TTC549 (cell line): ENCODE measurements at regions not wholly inside any gene's neighbourhood (a gene's known extent, or its start where the extent isn't known, plus 50 kb on each side); places are given as distances from the start of the nearest gene placed in this dataset.
"Not testable (repeated sequence)": the region's sequence is repeated elsewhere in the genome, so short reads cannot be mapped to it uniquely, and the experiment has no call there.

Source experiments
- FAIRE-seq: peaks from 2 replicates; lab custom pipeline; 2012; peaks lifted over from hg19 to GRCh38; lab: Jason Lieb, UNC

DNA sequence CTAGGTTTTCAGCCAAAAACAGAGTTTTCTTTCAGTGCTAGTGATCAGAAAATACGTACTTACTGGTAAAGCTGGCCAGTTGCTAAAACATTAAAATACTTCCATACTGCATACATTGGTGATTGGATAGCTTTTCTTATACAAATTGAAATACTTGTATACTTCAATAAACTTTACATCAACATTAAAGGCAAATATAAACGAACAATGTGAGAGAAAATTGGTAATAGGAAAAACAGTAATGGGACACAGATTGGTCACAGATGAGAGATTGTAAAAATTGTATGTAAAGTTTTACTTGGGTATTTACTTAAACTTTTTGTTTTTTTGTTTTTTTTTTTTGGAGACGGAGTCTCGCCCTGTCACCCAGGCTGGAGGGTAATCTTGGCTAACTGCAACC is 391.7 kb downstream of the TFEC start:
- FAIRE-seq = no peak

DNA sequence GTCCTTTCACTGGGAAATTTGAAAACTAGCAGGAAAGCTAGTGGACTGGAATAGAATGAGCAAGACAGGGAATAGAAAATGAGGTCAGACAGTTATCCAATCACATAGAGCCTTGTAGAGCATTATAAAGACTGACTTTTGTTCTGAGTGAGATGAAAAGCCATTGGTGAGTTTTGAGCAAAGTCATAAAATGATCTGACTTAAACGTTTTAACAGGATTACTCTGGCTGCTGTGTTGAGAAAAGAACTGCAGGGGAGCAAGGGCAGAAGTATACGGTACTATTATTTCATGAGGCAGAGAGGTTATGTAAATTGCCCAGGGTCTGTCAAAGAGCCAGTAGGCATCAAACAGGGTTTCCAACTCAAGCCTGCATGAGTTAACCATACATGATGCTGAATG is 393.4 kb downstream of the TFEC start:
- FAIRE-seq = no peak

DNA sequence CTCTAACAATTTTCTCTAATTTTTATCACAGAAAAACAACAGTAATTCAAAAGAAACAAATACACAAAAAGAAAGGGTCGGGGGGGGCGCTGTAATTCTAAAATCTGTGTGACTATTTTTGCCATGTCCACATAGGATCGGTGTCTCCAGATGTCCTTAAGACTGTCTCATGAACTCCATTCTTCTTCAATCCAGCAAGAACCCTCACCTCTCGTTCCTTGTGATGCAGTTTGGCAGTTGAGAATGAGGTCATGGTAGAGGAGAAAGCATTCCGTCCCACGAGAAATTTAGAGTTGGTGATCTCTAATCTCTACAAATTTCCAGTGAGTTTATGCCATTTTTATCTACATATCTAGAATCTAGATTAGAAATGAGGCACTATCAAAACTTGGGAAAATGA is 394.7 kb downstream of the TFEC start:
- no peak for FAIRE-seq

DNA sequence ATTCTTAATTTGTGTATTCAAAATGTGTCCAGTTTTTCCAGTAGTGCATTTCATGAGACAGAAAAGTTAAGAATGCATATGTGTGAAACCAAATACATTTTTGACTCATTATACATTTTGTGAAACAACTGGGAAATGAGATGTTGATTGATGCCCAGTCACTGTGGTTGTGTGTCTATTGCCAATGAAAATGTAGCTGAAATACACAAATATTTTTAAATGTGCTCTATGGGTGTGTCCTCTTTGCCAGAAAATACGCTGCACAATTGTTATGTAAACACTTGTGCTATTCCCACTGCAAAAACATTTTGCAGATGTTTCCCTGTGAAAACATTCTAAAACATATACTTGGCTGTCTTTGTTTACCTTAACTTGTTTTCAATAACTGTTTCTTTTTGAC is 395.2 kb downstream of the TFEC start:
- no peak for FAIRE-seq

DNA sequence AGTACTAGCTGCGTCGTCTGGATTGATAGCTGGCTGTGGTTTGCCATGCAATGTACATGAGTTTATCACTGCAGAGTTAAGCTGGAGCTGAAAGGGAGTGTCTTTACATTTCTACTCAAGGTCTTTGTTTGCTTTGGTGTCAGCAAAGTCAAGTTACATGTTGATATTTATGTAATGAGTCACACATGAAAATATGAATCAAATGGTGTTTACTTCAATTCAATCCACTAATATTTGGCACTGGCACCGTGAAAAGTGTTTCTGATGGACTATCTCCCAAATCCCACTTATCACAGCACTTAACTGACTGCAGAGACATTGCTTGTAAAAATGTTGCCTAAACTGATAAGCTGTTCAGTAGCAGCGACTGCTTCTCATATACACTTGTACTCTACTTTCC is 395.9 kb downstream of the TFEC start:
- FAIRE-seq = no peak

DNA sequence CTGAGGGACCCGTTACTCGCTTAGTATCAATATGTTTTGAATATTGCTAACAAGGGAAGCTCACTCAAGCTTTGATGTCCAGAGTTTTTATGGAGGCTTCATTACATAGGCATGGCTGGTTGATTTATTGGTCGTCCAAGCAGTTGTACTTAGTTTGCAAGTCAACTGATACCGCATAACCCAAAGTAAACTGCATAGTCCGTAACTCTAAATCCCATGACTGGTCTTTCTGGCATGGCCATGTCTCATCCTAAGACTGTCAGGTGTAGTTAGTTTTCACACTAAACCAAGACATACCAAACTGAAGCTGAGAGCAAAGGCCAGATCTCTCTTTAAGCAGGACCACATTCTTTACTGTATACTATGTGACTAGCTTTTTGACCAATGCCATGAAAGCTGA is 397.9 kb downstream of the TFEC start:
- FAIRE-seq = no peak

DNA sequence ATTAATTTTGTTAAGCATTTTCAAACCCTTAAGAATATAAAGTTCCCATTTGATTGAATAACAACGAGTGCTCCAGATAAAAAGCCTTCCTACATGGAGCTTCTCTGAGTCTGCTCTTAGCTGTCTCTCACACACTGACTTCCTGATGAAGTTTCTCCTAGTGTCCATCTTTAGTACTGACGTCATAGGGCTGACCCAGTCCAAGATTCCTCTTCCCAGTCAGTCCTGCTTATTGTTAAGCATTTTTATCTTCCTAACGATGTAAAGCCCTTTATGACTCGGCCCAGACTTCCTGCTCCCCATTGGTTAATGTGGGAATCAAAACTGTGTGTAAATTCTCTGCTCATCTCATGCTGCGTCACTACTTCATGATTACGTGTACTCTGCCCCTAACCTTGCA is 398.8 kb downstream of the TFEC start:
- FAIRE-seq = no peak

DNA sequence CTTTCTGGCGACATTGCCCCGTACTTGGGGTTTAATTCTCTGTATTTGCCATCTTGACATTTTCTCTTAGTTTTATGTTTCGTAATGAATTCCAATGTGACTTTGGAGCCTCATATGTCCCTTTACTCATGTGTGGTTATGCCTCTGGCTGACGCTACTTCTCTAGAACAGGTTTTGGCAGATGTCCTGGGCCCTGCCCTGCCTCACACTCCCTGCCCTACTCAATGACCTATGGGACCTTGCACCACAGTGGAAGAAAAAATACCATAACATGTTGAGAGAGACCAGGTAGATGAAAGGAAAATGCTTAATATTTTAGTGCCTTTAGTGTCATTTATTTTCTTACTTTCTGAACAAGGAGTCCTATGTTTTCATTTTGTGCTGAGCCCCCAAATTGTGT is 400.5 kb downstream of the TFEC start:
- FAIRE-seq = no peak

DNA sequence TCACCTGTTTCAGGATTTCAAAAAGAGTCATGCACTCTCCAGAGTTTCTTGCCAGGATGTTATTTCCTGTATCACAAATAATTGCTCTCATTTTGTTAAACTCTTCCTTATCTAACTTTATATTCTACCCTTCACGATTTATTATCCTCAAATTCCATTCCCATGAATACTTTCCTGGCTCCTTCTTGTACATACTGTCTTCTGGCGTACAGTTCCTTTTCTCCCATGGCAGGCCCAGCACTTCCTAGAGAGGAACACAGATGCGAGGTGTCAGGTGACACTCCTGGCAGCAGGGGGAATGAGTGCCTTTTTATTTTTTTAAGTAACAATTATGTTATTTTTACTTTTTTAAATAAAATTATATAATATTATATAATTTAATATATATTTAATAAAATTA is 411.9 kb downstream of the TFEC start:
- FAIRE-seq = no peak

DNA sequence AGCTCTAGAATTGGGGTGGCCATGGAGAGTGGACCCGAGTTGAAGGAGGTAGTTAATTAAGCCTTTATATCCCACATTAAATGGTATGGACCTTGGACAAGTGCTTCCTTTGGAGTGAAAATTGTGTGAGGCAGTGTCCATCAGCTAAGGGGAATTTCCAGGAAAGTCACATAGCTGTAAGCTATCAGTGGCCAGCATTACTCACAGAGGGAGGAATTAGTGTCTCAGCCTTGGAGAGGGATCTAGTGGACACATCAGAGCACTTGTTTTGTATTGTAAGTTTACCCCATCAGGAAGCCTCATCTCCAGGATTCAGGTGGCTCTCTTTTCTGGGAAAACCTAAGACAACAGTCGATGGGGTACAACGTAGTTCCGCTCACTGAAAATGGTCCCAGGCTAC is 416.7 kb downstream of the TFEC start:
- no peak for FAIRE-seq

DNA sequence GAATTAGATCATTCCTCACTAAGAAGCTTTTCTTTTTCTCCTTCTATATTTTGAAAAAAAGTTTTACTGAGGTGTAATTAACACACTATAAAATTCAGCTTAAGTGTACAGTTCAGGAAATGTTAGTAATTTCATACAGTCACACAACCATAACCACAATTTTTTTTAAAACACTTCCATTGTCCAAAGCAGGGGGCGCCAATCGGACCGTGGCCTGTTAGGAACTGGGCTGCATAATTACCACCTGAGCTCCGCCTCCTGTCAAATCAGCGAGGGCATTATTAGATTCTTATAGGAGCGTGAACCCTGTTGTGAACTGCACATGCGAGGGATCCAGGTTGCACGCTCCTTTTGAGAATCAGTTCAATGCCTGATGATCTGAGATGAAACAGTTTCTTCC is 427.1 kb downstream of the TFEC start:
- no peak for FAIRE-seq

DNA sequence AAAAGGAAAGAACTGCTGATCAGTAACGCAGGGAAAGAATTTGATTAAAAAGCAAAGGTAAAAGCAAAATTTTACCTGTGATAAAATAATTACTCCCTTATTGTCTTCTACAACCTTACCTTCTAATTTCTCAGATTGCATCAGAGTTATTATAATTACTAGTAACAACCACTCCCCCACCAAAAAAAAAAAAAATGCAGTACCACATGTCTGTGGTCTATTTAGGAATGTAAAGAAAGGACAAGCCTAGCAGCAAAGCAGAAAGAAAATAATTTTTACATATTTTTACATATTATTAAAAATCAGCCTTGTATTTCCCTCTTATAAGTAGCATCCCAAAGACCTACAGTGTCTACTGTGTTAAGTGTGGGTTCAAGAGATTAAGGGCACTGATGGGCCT is 430.4 kb downstream of the TFEC start:
- no peak for FAIRE-seq

DNA sequence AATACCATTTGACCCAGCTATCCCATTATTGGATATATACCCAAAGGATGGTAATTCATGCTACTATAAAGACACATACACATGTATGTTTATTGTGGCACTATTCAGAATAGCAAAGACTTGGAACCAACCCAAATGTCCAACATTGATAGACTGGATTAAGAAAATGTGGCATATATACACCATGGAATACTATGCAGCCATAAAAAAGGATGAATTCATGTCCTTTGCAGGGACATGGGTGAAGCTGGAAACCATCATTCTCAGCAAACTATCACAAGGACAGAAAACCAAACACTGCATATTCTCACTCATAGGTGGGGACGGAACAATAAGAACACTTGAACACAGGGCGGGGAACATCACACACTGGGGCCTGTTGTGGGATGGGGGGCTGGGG is 431.4 kb downstream of the TFEC start:
- not testable (repeated sequence) for FAIRE-seq

DNA sequence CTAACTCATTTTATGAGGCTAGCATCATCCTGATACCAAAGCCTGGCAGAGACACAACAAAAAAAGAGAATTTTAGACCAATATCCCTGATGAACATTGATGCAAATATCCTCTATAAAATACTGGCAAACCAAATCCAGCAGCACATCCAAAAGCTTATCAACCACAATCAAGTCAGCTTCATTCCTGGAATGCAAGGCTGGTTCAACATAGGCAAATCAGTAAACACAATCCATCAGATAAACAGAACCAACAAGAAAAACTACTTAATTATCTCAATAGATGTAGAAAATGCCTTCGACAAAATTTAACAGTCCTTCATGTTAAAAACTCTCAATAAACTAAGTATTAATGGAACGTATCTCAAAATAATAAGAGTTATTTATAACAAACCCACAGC is 433.3 kb downstream of the TFEC start:
- FAIRE-seq = not testable (repeated sequence)

DNA sequence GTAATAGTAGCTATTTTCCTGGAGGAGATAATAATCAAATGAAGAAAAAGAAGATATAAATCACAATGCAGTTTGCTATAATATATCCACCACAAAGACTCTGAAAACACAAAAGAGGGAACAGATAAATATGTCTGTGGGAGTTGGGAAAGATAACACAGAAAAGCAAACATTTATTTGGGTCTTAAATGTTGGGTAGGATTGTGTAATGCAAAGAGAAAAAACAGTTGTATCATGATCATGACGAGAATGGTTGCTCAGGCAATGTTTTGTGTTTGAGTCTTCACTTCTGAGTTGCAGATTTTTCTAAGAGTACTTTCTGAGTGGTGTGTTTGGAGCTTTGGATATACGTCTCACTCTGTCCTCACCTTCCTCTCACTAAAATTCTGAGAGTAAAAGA is 437.5 kb downstream of the TFEC start:
- no peak for FAIRE-seq

DNA sequence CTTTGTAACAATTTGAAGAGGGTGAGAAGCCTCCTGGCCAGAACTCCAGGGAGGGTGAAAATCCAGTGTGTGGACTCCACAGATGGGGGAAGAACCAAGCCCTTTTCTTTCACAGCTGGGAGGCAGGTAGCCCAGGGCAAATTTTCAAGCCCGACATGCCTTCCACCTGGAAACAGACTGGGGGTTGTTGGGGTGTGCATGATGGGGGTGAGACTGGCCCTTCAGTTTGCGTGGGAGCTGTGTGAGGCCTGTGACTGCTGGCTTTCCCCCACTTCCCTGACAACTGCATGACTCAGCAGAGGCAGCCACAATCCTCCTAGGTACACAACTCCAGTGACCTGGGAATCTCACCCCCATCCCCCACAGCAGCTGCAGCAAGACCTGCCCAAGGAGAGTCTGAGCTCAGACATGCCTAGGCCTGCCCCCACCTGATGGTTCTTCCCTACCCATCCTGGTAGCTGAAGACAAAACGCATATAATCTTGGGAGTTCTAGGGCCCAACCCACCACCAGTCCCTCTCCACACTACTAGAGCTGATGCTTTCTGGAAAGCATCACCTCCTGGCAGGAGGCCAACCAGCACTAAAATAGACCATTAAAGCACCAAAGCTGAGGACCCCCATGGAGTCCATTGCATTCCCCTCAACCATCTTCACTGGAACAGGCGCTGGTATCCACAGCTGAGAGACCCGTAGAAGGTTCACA is 445.4 kb downstream of the TFEC start:
- no peak for FAIRE-seq

DNA sequence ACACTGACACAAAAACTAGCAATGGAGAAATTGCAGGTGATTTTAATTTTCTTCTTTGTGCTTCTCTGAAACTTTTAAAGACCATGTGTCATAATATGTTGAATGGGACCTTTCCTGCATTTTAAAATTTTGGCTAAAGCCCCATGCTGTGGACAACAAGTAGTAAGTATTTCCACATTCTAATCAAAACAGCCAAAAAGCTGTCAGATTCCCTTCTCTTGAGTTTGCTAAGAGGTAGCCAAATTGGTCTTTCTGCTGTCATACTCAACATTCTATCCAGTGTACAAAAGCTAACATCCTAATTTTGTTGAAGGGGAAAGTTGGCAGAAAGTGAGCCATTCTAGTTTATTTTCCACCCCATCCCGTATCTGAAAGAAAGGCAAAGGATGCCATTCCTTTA is 447.6 kb downstream of the TFEC start:
- no peak for FAIRE-seq

DNA sequence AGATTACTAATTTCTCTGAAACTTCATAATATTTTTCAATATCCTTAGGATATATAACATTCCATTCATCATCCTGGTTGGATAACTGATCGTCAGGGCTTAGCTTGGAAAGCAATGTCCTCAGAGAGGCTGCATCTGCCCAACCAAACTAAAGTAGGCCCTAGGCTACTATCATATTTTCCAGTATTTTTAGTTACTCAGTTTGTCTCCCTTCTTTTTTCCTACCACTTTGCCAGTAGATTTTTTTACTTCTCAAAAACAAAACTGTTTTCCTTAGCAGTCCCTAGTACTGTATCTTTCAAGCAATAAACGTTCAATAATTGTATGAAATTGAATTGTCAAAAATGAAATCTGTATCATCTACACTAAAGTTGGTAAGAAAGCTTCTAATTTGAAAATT is 452.0 kb downstream of the TFEC start:
- no peak for FAIRE-seq

DNA sequence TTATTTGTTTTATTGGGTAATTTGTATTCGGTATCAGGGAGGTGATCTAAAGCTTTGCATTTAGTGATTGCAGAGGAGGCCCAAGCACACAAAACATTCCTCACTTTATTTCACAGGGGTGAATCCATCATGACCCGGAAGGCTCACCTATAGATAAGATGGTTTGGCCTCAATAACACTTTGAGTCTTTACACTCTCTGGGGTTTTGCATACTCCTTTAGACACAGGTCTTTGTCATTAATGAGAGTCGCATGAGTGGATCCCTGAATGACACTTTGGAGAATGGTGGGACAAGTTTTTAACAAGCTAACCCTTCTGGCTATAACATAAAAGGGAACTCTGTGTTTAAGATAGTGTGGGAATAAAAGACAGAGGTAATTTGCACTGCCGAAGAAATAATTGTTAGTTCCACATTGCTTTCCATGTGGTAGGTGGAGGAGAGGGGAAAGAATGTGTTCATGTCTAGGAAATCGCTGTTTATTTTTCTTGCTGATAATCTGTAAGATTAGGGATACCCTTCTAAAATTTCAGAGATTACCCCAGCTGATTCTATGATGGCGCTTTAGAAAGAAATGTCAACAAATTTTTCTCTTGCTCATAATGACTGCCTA is 455.8 kb downstream of the TFEC start:
- FAIRE-seq = no peak

DNA sequence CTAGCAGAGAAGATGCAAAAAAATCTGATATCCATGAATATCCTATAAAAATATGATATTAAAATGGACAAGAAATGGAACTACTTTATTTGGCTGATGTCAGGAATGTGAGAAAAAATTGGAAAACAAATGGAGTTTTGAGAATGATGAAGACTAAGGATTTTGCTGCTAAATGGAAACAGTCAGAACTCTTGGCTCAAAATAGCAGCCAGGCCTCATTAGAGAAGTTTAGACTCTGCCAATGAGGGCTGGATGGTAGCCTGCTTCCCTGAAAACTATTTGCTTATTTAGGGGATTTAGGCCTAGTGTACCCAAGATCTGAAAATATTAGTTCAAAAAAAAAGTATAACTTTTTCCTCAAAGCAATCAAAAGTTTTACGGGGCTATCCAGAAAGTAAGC is 458.5 kb downstream of the TFEC start:
- FAIRE-seq = no peak

DNA sequence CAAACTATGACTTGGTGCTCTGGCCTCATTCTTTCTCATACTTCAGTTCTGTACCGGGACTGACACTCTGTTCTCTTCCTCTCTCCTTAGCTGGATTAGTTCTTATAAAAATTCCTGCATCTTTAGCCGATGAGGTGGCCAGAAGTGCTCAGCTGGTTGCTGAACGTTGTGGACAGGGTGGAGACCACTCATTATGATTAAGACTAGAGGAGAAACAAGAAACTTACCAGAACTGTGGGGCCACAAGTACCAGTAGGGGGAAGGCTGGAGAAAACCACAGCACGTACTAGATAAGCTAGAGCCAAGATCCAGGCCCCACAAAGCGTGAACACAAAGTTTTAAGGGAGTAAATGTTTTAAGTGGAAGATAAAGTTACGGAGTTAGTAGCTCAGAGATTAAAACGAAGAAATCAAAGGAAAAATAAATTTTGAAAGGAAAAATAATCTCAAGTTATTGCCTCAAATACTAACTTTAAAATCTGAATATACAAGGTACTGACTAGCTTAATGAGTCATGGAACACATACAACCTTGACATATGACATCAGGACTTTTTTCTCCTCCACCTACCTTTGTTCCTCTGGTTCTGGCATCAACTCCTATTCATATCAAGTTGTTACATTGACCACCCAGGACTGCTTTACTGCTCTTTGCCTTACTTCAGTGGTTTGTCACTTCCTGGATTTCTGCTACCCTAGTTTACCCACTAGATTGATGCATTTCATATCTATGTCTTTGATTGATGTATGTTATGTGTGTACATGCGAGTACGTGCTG is 469.0 kb downstream of the TFEC start:
- FAIRE-seq = no peak

DNA sequence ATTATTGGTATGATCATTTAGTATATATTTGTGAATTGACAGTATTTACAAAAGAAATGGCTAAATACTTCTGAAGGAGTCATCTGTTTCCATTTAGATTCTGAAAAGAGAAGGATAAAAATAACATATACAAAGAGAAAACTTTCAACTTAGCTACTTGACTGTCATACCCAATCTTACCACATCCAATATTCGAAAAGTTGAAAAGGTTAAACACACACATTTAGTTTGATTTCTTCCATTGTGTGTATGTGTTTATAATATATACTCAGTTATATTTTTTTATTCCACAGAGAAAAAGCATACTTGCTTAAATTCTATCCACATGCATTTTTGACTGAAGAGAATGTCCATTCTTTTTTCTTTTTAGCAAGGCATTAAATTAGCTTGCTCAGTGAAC is 470.7 kb downstream of the TFEC start:
- no peak for FAIRE-seq

DNA sequence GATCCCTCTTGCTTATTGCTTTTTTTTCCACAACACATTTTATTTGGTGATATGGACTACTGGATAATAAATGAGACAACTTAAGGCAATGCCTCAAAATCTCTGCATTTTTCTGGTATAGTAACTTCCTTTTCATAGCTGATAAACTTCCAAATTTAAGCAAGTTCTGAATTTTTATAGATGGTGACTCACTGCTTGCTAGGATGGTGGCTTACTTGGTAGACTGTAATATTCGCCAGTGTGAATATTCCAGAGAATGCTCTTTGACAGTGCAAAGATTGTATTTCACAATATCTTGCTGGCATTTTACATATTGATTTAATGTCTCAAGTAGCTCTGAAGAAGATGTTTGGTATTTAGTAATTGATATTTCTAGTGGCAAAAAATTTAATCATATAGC is 472.4 kb downstream of the TFEC start:
- no peak for FAIRE-seq

DNA sequence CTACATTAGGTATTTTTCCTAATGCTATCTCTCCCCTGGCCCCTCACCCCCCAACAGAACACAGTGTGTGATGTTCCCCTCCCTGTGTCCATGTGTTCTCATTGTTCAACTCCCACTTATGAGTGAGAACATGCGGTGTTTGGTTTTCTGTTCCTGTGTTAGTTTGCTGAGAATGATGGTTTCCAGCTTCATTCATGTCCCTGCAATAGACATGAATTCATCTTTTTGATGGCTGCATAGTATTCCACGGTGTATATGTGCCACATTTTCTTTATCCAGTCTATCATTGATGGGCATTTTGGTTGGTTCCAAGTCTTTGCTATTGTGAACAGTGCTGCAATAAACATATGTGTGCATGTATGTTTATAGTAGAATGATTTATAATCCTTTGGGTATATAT is 473.3 kb downstream of the TFEC start:
- not testable (repeated sequence) for FAIRE-seq
